Esophagus squamous epithelium (tissue), 4 donors: ENCODE measurements at regions not wholly inside any gene's neighbourhood (a gene's known extent, or its start where the extent isn't known, plus 50 kb on each side); places are given as distances from the start of the nearest gene placed in this dataset.

Source experiments
- POLR2A ChIP-seq, 4 donors: fragments of 450-650 bp; IDR thresholded peaks; one replicate each; pipeline ENCODE4 v1.6.1; 2017; ENCODE audit warnings: antibody characterized with exemption in 4 of 4, mild to moderate bottlenecking in 4 of 4, moderate library complexity in 3 of 4
- TF ChIP-seq, protein P1 (sequence below), 6 experiments: fragments of 450-650 bp in 4 of 6; fragments of 200-600 bp in 2 of 6; sonication (generic) in 2 of 6; IDR thresholded peaks; one replicate each; pipeline ENCODE4 v1.5.1; 2016 to 2019; ENCODE audit warnings: antibody characterized with exemption in 6 of 6, mild to moderate bottlenecking in 4 of 6, moderate library complexity in 4 of 6

DNA sequence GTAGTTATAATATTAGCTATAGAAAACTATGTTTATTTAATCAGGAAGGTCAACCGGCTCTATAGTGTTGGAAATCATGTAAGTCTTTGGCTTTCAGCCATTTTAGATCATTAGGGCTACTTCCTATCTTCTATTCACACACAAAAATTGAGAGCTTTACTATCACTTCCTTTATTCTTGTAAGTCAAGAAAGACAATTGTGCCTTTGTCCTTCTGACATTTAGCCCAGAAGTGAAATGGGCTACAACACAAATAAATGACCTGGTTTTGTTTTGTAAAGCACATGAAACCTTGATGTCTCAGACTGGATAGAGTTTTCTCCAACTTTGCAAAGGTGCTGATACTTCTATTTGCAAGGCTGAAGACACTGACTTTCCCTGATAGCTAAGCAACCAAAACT lies 122.4 kb upstream of the ACSL4 start:
- TF ChIP-seq, protein P1, sequence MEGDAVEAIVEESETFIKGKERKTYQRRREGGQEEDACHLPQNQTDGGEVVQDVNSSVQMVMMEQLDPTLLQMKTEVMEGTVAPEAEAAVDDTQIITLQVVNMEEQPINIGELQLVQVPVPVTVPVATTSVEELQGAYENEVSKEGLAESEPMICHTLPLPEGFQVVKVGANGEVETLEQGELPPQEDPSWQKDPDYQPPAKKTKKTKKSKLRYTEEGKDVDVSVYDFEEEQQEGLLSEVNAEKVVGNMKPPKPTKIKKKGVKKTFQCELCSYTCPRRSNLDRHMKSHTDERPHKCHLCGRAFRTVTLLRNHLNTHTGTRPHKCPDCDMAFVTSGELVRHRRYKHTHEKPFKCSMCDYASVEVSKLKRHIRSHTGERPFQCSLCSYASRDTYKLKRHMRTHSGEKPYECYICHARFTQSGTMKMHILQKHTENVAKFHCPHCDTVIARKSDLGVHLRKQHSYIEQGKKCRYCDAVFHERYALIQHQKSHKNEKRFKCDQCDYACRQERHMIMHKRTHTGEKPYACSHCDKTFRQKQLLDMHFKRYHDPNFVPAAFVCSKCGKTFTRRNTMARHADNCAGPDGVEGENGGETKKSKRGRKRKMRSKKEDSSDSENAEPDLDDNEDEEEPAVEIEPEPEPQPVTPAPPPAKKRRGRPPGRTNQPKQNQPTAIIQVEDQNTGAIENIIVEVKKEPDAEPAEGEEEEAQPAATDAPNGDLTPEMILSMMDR (IDR thresholded peaks at IDR 0.05): no peak
- TF ChIP-seq POLR2A (IDR thresholded peaks at IDR 0.05): no peak
